Ovary (tissue), 3 donors: ENCODE measurements at regions not wholly inside any gene's neighbourhood (a gene's known extent, or its start where the extent isn't known, plus 50 kb on each side); places are given as distances from the start of the nearest gene placed in this dataset.

Source experiments
- EP300 ChIP-seq: sonication (generic); formaldehyde crosslinking; IDR thresholded peaks from one replicate; pipeline ENCODE4 v1.6.1; 2017; ENCODE audit warnings: antibody characterized with exemption
- POLR2A ChIP-seq: fragments of 450-650 bp; IDR thresholded peaks from one replicate; pipeline ENCODE4 v1.6.1; 2017; ENCODE audit warnings: antibody characterized with exemption, mild to moderate bottlenecking, moderate library complexity
- TF ChIP-seq, protein P1 (sequence below), 3 donors: fragments of 450-650 bp in 2 of 3; fragments of 200-600 bp in 1 of 3; IDR thresholded peaks; one replicate each; pipeline versions ENCODE4 v1.5.1 to v1.8.0; 2016 to 2022; ENCODE audit warnings: antibody characterized with exemption in 3 of 3, mild to moderate bottlenecking in 1 of 3
- donor health status: DM: no; HTN: no; CAD: no.

DNA sequence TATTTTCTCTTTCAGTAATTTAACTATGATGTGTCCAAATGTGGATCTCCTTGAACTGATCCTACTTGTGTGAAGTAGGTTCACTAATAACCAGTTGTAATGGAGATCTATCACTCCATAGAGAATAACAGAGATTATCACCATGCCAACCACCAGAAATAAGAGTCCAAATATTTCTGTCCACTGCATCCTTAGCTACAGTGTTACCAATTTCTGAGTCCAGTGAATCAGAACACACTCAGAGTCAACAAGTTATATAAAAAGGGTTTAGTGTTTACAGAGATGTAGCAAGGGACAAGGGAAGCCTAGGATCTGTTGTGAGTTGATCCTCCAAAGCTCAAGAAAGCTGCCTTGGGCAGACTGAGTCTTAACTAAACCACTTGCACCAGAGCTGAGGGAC, 882.8 kb downstream of the TBC1D32 start:
- no peak for TF ChIP-seq EP300
- TF ChIP-seq, protein P1, sequence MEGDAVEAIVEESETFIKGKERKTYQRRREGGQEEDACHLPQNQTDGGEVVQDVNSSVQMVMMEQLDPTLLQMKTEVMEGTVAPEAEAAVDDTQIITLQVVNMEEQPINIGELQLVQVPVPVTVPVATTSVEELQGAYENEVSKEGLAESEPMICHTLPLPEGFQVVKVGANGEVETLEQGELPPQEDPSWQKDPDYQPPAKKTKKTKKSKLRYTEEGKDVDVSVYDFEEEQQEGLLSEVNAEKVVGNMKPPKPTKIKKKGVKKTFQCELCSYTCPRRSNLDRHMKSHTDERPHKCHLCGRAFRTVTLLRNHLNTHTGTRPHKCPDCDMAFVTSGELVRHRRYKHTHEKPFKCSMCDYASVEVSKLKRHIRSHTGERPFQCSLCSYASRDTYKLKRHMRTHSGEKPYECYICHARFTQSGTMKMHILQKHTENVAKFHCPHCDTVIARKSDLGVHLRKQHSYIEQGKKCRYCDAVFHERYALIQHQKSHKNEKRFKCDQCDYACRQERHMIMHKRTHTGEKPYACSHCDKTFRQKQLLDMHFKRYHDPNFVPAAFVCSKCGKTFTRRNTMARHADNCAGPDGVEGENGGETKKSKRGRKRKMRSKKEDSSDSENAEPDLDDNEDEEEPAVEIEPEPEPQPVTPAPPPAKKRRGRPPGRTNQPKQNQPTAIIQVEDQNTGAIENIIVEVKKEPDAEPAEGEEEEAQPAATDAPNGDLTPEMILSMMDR (IDR thresholded peaks at IDR 0.05): no peak
- TF ChIP-seq POLR2A: no peak
